GM23338 (cell line): ENCODE measurements at regions not wholly inside any gene's neighbourhood (a gene's known extent, or its start where the extent isn't known, plus 50 kb on each side); places are given as distances from the start of the nearest gene placed in this dataset.

Experiments used
- ATAC-seq: fragments of 200-7000 bp; cut with Tn5 transposase; 3 replicates; pipeline ENCODE4 v1.9.1; 2020
- DNase-seq: peaks from one replicate; pipeline ENCODE4 v3.0.0-alpha.2; 2015; ENCODE audit warnings: low spot score
- H2AFZ ChIP-seq: fragments of 200-600 bp; sonication (generic); 2 replicates; pipeline ENCODE4 v1.8.0; 2016; ENCODE audit warnings: antibody characterized with exemption, mild to moderate bottlenecking, moderate library complexity
- H3F3A ChIP-seq: fragments of 200-600 bp; sonication (generic); replicated peaks from 2 replicates; pipeline ENCODE4 v1.8.0; 2017; ENCODE audit warnings: antibody characterized with exemption, mixed run types, low read depth
- H3K27ac ChIP-seq: fragments of 200-600 bp; sonication (generic); 2 replicates; pipeline ENCODE4 v1.6.1; 2016; ENCODE audit warnings: low read depth
- H3K27me3 ChIP-seq: fragments of 200-600 bp; sonication (generic); 2 replicates; pipeline ENCODE4 v1.8.0; 2016; ENCODE audit warnings: mild to moderate bottlenecking, mixed run types, moderate library complexity; ENCODE audit not compliant: insufficient read depth
- H3K36me3 ChIP-seq: fragments of 200-600 bp; sonication (generic); 2 replicates; pipeline ENCODE4 v1.8.0; 2016; ENCODE audit warnings: mild to moderate bottlenecking; ENCODE audit not compliant: insufficient read depth
- H3K4me1 ChIP-seq: fragments of 200-600 bp; sonication (generic); 2 replicates; pipeline ENCODE4 v1.8.0; 2016; ENCODE audit warnings: mild to moderate bottlenecking, moderate library complexity; ENCODE audit not compliant: insufficient read depth
- H3K4me2 ChIP-seq: fragments of 200-600 bp; sonication (generic); 2 replicates; pipeline ENCODE4 v1.7.1; 2017; ENCODE audit warnings: mixed run types
- H3K4me3 ChIP-seq: fragments of 200-600 bp; sonication (generic); 2 replicates; pipeline ENCODE4 v1.6.1; 2016; ENCODE audit warnings: mixed run types
- H3K79me2 ChIP-seq: fragments of 200-600 bp; sonication (generic); replicated peaks from 2 replicates; pipeline ENCODE4 v1.8.0; 2017; ENCODE audit warnings: mild to moderate bottlenecking; ENCODE audit not compliant: insufficient read depth
- H3K9me2 ChIP-seq: fragments of 200-600 bp; sonication (generic); 2 replicates; pipeline ENCODE4 v1.8.0; 2017; ENCODE audit not compliant: insufficient read depth
- H4K20me1 ChIP-seq: fragments of 200-600 bp; sonication (generic); replicated peaks from 2 replicates; pipeline ENCODE4 v1.8.0; 2017; ENCODE audit warnings: mild to moderate bottlenecking; ENCODE audit not compliant: insufficient read depth
- H3K27ac Mint-ChIP-seq: 2 replicates; pipeline ENCODE4 v1.8.0; 2020; ENCODE audit warnings: inconsistent platforms, mild to moderate bottlenecking, moderate library complexity, mixed read lengths
- H3K27me3 Mint-ChIP-seq: 3 replicates; pipeline ENCODE4 v1.8.0; 2022; ENCODE audit warnings: low read depth, mild to moderate bottlenecking, moderate library complexity, mixed read lengths, inconsistent platforms; ENCODE audit not compliant: insufficient read depth, poor library complexity
- H3K36me3 Mint-ChIP-seq: 3 replicates; pipeline ENCODE4 v1.8.0; 2021; ENCODE audit warnings: low read depth, mild to moderate bottlenecking, inconsistent platforms, moderate library complexity, mixed read lengths
- H3K4me1 Mint-ChIP-seq: 3 replicates; pipeline ENCODE4 v1.8.0; 2020; ENCODE audit warnings: mild to moderate bottlenecking, inconsistent platforms, mixed read lengths
- H3K4me3 Mint-ChIP-seq: 3 replicates; pipeline ENCODE4 v1.8.0; 2021; ENCODE audit warnings: moderate library complexity, mild to moderate bottlenecking, inconsistent platforms, mixed read lengths
- H3K9me3 Mint-ChIP-seq: 3 replicates; pipeline ENCODE4 v1.8.0; 2020; ENCODE audit warnings: moderate library complexity, mild to moderate bottlenecking, inconsistent platforms, mixed read lengths
- CREB1 ChIP-seq: fragments of 250-450 bp; sonication (Bioruptor Pico); IDR thresholded peaks from 2 replicates; pipeline ENCODE4 v1.5.0; 2020; ENCODE audit warnings: low read depth, mild to moderate bottlenecking, moderate library complexity
- EZH2 ChIP-seq: fragments of 200-600 bp; sonication (generic); IDR thresholded peaks from one replicate; pipeline ENCODE4 v1.8.0; 2017; ENCODE audit warnings: antibody characterized with exemption, mild to moderate bottlenecking, low read depth; ENCODE audit not compliant: unreplicated experiment
- EZH2phosphoT487 ChIP-seq: fragments of 200-600 bp; sonication (generic); IDR thresholded peaks from one replicate; pipeline ENCODE4 v1.8.1; 2018; ENCODE audit warnings: antibody characterized with exemption; ENCODE audit not compliant: unreplicated experiment
- JUNB ChIP-seq: IDR thresholded peaks from one replicate; pipeline ENCODE4 v1.6.1; 2016; ENCODE audit warnings: antibody characterized with exemption; ENCODE audit not compliant: unreplicated experiment
- NANOG ChIP-seq: IDR thresholded peaks from 2 replicates; pipeline ENCODE4 v1.6.1; 2016; ENCODE audit warnings: antibody characterized with exemption, borderline replicate concordance
- POLR2AphosphoS5 ChIP-seq: IDR thresholded peaks from 2 replicates; pipeline ENCODE4 v1.6.1; 2016; ENCODE audit warnings: antibody characterized with exemption, low read depth
- REST ChIP-seq: IDR thresholded peaks from one replicate; pipeline ENCODE4 v1.6.1; 2018; ENCODE audit warnings: antibody characterized with exemption; ENCODE audit not compliant: unreplicated experiment
- STAT1 ChIP-seq: IDR thresholded peaks from one replicate; pipeline ENCODE4 v1.6.1; 2016; ENCODE audit warnings: antibody characterized with exemption; ENCODE audit not compliant: unreplicated experiment
- ZNF114 ChIP-seq: fragments of 250-450 bp; sonication (Bioruptor Pico); IDR thresholded peaks from 2 replicates; pipeline ENCODE4 v1.5.0; 2020; ENCODE audit warnings: mild to moderate bottlenecking, moderate library complexity
- ZNF331 ChIP-seq: fragments of 250-450 bp; sonication (Bioruptor Pico); IDR thresholded peaks from 2 replicates; pipeline ENCODE4 v1.5.0; 2020; ENCODE audit warnings: low read depth, mild to moderate bottlenecking, moderate library complexity
- TF ChIP-seq, protein P1 (sequence below), 2 experiments: fragments of 200-600 bp in 1 of 2; sonication (generic) in 1 of 2; conservative IDR thresholded peaks; 2 replicates each; pipeline versions ENCODE4 v1.5.1 to v1.6.1; 2016 to 2017; ENCODE audit warnings: antibody characterized with exemption in 2 of 2, low read depth in 2 of 2, mild to moderate bottlenecking in 2 of 2, moderate library complexity in 1 of 2
- TF ChIP-seq, protein P2 (sequence below): IDR thresholded peaks from 2 replicates; pipeline ENCODE4 v1.6.1; 2016; ENCODE audit warnings: antibody characterized with exemption
- TF ChIP-seq, protein P3 (sequence below): fragments of 250-450 bp; sonication (Bioruptor Pico); IDR thresholded peaks from 2 replicates; pipeline ENCODE4 v1.5.0; 2020; ENCODE audit warnings: mild to moderate bottlenecking, moderate library complexity

GRCh38 chr10:78363190-78363589 lies 329.5 kb downstream of the RPS24 start:
- peaks cover 27% of the 10 kb centered on the region for H3K4me1 Mint-ChIP-seq
- Histone ChIP-seq H3K27ac (no peak overlapping the region), H2AFZ (no peak overlapping the region), H3F3A (no peaks in the 10 kb centered on the region), H3K9me2 (peaks cover 4% of the 10 kb centered on the region; the same call in 1 of the 2 replicates), H3K4me1 (no peaks in the 10 kb centered on the region), H3K79me2 (no peaks in the 10 kb centered on the region), H3K27me3 (no peaks in the 10 kb centered on the region), H3K36me3 (no peaks in the 10 kb centered on the region), H3K4me3 (no peak overlapping the region), H3K4me2 (no peak overlapping the region), H4K20me1 (no peaks in the 10 kb centered on the region)
- peaks cover 9% of the 10 kb centered on the region for H3K27me3 Mint-ChIP-seq
- H3K36me3 Mint-ChIP-seq = no peaks in the 10 kb centered on the region
- H3K4me3 Mint-ChIP-seq = no peak overlapping the region
- no peak for ATAC-seq
- TF ChIP-seq STAT1 (no peak), JUNB (no peak), EZH2phosphoT487 (no peak), REST (no peak), CREB1 (CRISPR knock-in tag) (no peak), NANOG (no peak), EZH2 (no peak), ZNF114 (CRISPR knock-in tag) (no peak), POLR2AphosphoS5 (no peak), ZNF331 (CRISPR knock-in tag) (no peak)
- TF ChIP-seq, protein P1, sequence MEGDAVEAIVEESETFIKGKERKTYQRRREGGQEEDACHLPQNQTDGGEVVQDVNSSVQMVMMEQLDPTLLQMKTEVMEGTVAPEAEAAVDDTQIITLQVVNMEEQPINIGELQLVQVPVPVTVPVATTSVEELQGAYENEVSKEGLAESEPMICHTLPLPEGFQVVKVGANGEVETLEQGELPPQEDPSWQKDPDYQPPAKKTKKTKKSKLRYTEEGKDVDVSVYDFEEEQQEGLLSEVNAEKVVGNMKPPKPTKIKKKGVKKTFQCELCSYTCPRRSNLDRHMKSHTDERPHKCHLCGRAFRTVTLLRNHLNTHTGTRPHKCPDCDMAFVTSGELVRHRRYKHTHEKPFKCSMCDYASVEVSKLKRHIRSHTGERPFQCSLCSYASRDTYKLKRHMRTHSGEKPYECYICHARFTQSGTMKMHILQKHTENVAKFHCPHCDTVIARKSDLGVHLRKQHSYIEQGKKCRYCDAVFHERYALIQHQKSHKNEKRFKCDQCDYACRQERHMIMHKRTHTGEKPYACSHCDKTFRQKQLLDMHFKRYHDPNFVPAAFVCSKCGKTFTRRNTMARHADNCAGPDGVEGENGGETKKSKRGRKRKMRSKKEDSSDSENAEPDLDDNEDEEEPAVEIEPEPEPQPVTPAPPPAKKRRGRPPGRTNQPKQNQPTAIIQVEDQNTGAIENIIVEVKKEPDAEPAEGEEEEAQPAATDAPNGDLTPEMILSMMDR (conservative IDR thresholded peaks at IDR 0.05; ENCODE audit: low read depth in 2 of 2) = no peak
- TF ChIP-seq, protein P2, sequence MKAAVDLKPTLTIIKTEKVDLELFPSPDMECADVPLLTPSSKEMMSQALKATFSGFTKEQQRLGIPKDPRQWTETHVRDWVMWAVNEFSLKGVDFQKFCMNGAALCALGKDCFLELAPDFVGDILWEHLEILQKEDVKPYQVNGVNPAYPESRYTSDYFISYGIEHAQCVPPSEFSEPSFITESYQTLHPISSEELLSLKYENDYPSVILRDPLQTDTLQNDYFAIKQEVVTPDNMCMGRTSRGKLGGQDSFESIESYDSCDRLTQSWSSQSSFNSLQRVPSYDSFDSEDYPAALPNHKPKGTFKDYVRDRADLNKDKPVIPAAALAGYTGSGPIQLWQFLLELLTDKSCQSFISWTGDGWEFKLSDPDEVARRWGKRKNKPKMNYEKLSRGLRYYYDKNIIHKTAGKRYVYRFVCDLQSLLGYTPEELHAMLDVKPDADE = no peak
- TF ChIP-seq, protein P3, sequence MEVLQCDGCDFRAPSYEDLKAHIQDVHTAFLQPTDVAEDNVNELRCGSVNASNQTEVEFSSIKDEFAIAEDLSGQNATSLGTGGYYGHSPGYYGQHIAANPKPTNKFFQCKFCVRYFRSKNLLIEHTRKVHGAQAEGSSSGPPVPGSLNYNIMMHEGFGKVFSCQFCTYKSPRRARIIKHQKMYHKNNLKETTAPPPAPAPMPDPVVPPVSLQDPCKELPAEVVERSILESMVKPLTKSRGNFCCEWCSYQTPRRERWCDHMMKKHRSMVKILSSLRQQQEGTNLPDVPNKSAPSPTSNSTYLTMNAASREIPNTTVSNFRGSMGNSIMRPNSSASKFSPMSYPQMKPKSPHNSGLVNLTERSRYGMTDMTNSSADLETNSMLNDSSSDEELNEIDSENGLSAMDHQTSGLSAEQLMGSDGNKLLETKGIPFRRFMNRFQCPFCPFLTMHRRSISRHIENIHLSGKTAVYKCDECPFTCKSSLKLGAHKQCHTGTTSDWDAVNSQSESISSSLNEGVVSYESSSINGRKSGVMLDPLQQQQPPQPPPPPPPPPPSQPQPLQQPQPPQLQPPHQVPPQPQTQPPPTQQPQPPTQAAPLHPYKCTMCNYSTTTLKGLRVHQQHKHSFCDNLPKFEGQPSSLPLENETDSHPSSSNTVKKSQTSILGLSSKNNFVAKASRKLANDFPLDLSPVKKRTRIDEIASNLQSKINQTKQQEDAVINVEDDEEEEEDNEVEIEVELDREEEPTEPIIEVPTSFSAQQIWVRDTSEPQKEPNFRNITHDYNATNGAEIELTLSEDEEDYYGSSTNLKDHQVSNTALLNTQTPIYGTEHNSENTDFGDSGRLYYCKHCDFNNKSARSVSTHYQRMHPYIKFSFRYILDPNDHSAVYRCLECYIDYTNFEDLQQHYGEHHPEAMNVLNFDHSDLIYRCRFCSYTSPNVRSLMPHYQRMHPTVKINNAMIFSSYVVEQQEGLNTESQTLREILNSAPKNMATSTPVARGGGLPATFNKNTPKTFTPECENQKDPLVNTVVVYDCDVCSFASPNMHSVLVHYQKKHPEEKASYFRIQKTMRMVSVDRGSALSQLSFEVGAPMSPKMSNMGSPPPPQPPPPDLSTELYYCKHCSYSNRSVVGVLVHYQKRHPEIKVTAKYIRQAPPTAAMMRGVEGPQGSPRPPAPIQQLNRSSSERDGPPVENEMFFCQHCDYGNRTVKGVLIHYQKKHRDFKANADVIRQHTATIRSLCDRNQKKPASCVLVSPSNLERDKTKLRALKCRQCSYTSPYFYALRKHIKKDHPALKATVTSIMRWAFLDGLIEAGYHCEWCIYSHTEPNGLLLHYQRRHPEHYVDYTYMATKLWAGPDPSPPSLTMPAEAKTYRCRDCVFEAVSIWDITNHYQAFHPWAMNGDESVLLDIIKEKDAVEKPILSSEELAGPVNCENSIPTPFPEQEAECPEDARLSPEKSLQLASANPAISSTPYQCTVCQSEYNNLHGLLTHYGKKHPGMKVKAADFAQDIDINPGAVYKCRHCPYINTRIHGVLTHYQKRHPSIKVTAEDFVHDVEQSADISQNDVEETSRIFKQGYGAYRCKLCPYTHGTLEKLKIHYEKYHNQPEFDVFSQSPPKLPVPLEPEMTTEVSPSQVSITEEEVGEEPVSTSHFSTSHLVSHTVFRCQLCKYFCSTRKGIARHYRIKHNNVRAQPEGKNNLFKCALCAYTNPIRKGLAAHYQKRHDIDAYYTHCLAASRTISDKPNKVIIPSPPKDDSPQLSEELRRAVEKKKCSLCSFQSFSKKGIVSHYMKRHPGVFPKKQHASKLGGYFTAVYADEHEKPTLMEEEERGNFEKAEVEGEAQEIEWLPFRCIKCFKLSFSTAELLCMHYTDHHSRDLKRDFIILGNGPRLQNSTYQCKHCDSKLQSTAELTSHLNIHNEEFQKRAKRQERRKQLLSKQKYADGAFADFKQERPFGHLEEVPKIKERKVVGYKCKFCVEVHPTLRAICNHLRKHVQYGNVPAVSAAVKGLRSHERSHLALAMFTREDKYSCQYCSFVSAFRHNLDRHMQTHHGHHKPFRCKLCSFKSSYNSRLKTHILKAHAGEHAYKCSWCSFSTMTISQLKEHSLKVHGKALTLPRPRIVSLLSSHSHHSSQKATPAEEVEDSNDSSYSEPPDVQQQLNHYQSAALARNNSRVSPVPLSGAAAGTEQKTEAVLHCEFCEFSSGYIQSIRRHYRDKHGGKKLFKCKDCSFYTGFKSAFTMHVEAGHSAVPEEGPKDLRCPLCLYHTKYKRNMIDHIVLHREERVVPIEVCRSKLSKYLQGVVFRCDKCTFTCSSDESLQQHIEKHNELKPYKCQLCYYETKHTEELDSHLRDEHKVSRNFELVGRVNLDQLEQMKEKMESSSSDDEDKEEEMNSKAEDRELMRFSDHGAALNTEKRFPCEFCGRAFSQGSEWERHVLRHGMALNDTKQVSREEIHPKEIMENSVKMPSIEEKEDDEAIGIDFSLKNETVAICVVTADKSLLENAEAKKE (CRISPR knock-in tag) = no peak
- H3K27ac Mint-ChIP-seq = 0 out of 2 replicates have a peak overlapping the region, but pooled peaks have one; percentile 7
- H3K9me3 Mint-ChIP-seq = no peaks in the 10 kb centered on the region
- no peak for DNase-seq
